ENCODE measurements at regions not wholly inside any gene's neighbourhood (a gene's known extent, or its start where the extent isn't known, plus 50 kb on each side); places are given as distances from the start of the nearest gene placed in this dataset.

DNA sequence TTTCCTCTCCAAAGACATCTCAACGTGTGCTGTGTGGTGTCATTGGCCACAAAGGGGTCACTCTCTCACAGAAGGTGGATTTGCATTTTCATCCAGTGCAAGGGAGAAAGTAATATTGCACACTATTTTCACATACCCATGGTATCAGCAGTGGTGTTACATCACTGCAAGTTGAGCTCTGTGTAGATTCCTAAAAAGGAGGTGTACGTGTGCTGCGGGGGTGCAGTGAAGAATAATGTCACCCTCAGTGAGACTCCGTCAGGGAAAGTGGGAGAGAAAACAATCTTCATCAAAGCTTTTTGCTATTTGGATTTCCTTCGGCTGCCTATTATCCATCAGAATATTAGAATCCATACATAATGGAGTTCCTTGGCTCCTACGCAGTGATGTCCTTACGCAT lies 733.8 kb upstream of the FANCL start:
- no peaks in the 10 kb centered on the region for H3K79me2 ChIP-seq (ENCODE audit: low read length)
- H3K4me1 ChIP-seq (ENCODE audit: low read length) = no peaks in the 10 kb centered on the region
- H3K27ac ChIP-seq (ENCODE audit: low read length) = no peak overlapping the region
- H4K20me1 ChIP-seq (ENCODE audit: insufficient read depth, low read length) = no peaks in the 10 kb centered on the region
- H2AFZ ChIP-seq (ENCODE audit: low read depth, low read length) = no peak overlapping the region
- H3K4me3 ChIP-seq (ENCODE audit: low read length) = no peak overlapping the region
- H3K27me3 ChIP-seq (ENCODE audit: low read depth, low read length) = no peaks in the 10 kb centered on the region
- no peaks in the 10 kb centered on the region for H3K36me3 ChIP-seq (replicated peaks; ENCODE audit: low read depth, low read length)
- no peak overlapping the region for H3K4me2 ChIP-seq (ENCODE audit: low read length)
- TF ChIP-seq EZH2phosphoT487 (IDR thresholded peaks at IDR 0.05; ENCODE audit: low read depth) (no peak), CTCF (IDR thresholded peaks at IDR 0.05; ENCODE audit: low read depth, low read length) (no peak)
- no peaks in the 10 kb centered on the region for H3K9me3 ChIP-seq (ENCODE audit: insufficient read depth, low read length)
- H3K9ac ChIP-seq (ENCODE audit: low read length) = no peak overlapping the region

DNA sequence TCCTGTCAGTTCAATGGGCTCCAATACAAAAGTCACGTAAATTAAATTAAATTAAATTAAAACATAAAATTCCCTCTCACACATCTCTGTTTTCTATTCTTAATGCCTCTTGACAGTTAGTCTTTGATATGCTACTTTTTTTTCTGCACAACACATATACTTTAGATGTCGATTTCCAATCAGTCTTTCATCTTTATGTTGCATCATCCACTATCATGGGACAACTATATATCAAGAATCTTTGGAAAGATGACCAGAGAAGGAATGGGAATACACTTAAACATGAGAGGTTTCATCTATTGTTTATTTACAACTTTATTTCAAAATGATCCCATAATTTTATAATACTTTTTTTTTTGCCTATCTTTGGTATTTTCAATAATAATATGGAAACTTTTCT lies 733.3 kb upstream of the FANCL start:
- H4K20me1 ChIP-seq (ENCODE audit: insufficient read depth, low read length) = no peaks in the 10 kb centered on the region
- no peak overlapping the region for H3K27ac ChIP-seq (ENCODE audit: low read length)
- no peak overlapping the region for H3K9ac ChIP-seq (ENCODE audit: low read length)
- H2AFZ ChIP-seq (ENCODE audit: low read depth, low read length) = no peak overlapping the region
- no peak overlapping the region for H3K4me3 ChIP-seq (ENCODE audit: low read length)
- no peak overlapping the region for H3K4me2 ChIP-seq (ENCODE audit: low read length)
- no peaks in the 10 kb centered on the region for H3K36me3 ChIP-seq (replicated peaks; ENCODE audit: low read depth, low read length)
- TF ChIP-seq EZH2phosphoT487 (IDR thresholded peaks at IDR 0.05; ENCODE audit: low read depth) (no peak), CTCF (IDR thresholded peaks at IDR 0.05; ENCODE audit: low read depth, low read length) (no peak)
- no peaks in the 10 kb centered on the region for H3K9me3 ChIP-seq (ENCODE audit: insufficient read depth, low read length)
- no peaks in the 10 kb centered on the region for H3K4me1 ChIP-seq (ENCODE audit: low read length)
- no peaks in the 10 kb centered on the region for H3K27me3 ChIP-seq (ENCODE audit: low read depth, low read length)
- H3K79me2 ChIP-seq (ENCODE audit: low read length) = no peaks in the 10 kb centered on the region

GRCh38 chr2:58973811-58974281 lies 732.7 kb upstream of the FANCL start:
- no peaks in the 10 kb centered on the region for H3K79me2 ChIP-seq (ENCODE audit: low read length)
- H3K9ac ChIP-seq (ENCODE audit: low read length) = no peak overlapping the region
- H4K20me1 ChIP-seq (ENCODE audit: insufficient read depth, low read length) = no peaks in the 10 kb centered on the region
- H3K27ac ChIP-seq (ENCODE audit: low read length) = no peak overlapping the region
- no peak for TF ChIP-seq EZH2phosphoT487 (IDR thresholded peaks at IDR 0.05; ENCODE audit: low read depth)
- no peak overlapping the region for H3K4me2 ChIP-seq (ENCODE audit: low read length)
- no peaks in the 10 kb centered on the region for H3K27me3 ChIP-seq (ENCODE audit: low read depth, low read length)
- H3K4me3 ChIP-seq (ENCODE audit: low read length) = no peak overlapping the region
- H3K4me1 ChIP-seq (ENCODE audit: low read length) = no peaks in the 10 kb centered on the region
- no peaks in the 10 kb centered on the region for H3K36me3 ChIP-seq (replicated peaks; ENCODE audit: low read depth, low read length)
- no peaks in the 10 kb centered on the region for H3K9me3 ChIP-seq (ENCODE audit: insufficient read depth, low read length)
- H2AFZ ChIP-seq (ENCODE audit: low read depth, low read length) = no peak overlapping the region

DNA sequence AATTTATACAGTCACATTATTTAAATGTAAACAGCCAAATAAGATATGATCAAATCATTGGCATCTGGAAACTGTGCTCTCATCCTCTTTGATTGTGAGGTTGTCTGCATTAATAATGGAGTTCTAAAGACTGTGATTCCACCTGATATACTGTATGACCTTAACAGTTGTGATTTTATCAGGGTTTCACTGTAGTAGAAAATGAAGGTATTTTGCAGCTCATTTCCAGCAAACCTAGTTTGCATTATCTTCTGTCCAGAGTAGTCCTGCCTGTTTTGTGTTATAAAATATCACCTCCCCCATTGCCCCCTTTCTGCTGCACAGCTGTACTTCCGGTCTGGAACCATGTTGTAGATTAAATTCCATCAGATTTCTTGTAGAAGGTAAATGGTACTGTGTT lies 731.6 kb upstream of the FANCL start:
- H3K27ac ChIP-seq (ENCODE audit: low read length) = no peak overlapping the region
- no peaks in the 10 kb centered on the region for H3K27me3 ChIP-seq (ENCODE audit: low read depth, low read length)
- TF ChIP-seq CTCF (IDR thresholded peaks at IDR 0.05; ENCODE audit: low read depth, low read length) = no peak
- no peak for TF ChIP-seq EZH2phosphoT487 (IDR thresholded peaks at IDR 0.05; ENCODE audit: low read depth)
- H3K9ac ChIP-seq (ENCODE audit: low read length) = no peak overlapping the region
- H4K20me1 ChIP-seq (ENCODE audit: insufficient read depth, low read length) = no peaks in the 10 kb centered on the region
- no peaks in the 10 kb centered on the region for H3K79me2 ChIP-seq (ENCODE audit: low read length)
- no peaks in the 10 kb centered on the region for H3K9me3 ChIP-seq (ENCODE audit: insufficient read depth, low read length)
- H3K36me3 ChIP-seq (replicated peaks; ENCODE audit: low read depth, low read length) = no peaks in the 10 kb centered on the region
- no peaks in the 10 kb centered on the region for H3K4me1 ChIP-seq (ENCODE audit: low read length)
- H3K4me3 ChIP-seq (ENCODE audit: low read length) = no peak overlapping the region
- H2AFZ ChIP-seq (ENCODE audit: low read depth, low read length) = no peak overlapping the region
- H3K4me2 ChIP-seq (ENCODE audit: low read length) = no peak overlapping the region

Measured in OCI-LY3 (cell line).